CD4-positive, alpha-beta T cell treated with Interleukin-15 for 4 hours (primary cell): ENCODE measurements at regions not wholly inside any gene's neighbourhood (a gene's known extent, or its start where the extent isn't known, plus 50 kb on each side); places are given as distances from the start of the nearest gene placed in this dataset.
"Not testable (repeated sequence)": the region's sequence is repeated elsewhere in the genome, so short reads cannot be mapped to it uniquely, and the experiment has no call there.

ENCODE experiments used
- DNase-seq: peaks from one replicate; pipeline ENCODE4 v3.0.0-alpha.2; 2020; ENCODE audit warnings: low spot score

DNA sequence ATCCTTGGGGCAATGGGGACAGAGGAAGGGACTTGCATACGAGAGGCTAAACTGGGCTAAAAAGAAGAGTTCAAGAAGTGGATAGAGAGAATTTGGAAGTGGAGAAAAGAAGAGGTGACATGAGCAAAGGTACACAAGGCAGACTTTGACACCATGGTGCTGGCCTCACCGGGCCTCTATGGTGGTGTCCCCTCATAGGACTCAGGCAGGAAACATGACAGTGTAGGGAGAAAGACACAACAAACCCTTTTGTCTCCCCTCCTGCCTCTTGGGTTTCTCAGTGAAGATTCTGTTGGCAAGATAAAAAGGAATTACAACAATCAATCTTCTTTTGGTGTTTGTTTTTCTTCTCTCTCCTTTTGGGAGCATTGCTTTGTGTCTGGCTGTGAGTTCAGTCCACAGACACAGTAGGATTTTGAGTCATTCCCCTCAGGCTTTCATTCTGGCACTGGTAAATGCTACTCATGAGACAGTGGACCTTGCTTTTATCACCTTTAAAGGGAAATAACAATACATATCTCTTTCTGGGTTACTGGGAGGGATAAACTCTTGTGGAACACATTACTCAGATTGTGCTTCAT, 827.7 kb downstream of the TNS3 start:
- no peak for DNase-seq

DNA sequence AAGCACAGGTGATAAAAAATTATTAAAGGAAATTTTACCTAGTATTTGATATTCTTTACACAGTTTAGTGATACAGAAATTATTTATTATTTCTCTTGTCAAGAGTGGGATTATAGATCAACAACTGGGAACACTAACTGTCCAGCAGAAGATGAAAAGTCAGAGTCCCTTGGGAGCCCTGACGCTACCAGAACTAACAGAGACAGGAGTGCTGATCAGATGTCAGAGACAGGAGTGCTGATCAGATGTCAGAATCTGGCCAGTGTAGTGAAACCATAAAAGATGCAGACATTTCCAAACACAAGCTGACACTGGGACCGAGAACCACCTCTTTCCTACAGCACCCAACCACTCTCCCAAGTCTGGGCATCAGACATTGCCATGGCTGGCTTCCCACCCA, 828.2 kb downstream of the TNS3 start:
- no peak for DNase-seq

GRCh38 chr7:46752881-46753366, 829.0 kb downstream of the TNS3 start:
- DNase-seq: no peak

DNA sequence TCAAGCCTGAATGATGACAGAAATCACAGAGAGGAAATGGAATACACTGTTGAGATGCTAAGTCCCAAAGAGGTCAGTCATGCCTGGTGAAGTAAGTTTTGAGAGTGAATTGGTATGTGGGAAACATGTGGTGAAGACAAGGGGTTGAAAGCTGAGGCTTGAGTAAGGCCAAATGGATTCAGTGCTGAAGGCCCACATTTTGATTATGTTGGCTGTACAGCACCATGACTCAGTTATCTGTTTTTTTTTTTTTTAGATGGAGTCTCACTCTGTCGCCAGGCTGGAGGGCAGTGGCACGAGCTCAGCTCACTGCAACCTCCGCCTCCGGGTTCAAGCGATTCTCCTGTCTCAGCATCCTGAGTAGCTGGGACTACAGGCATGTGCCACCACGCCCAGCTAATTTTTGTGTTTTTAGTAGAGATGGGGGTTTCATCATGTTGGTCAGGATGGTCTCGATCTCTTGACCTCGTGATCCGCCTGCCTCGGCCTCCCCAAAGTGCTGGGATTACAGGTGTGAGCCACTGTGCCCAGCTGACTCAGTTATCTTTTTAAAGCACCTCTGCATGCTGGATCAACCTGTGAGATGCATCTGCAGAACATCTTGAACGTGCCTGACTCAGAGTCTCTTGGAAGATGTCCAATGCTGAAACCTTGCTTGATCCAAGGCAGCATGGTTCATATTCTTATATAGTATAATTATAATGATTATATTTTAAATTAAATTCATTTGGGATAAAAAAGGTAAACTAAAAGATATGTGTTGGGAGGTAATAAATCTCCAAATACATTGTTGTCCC, 829.8 kb downstream of the TNS3 start:
- not testable (repeated sequence) for DNase-seq

DNA sequence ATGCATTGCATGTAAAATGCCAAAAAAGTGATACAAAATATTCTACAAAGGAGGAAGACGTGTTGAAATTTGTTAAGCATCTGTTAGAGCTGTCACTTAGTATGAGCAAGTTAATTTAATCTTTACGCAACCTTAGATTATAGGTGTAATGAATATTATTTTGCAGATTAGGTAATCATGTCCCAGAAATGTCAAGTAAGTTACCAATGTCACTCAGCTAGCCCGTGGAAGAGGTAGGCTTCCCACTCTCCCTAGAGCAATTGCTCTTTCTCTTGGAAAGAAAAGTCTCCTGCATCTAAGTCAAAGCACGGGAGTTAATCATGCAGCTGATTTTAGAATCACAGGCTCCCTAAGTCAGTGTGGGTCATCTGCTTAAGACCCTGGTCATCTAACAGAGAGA, 830.4 kb upstream of the IGFBP3 start:
- DNase-seq: no peak

GRCh38 chr7:46750321-46750865, 829.3 kb upstream of the IGFBP3 start:
- DNase-seq: no peak

DNA sequence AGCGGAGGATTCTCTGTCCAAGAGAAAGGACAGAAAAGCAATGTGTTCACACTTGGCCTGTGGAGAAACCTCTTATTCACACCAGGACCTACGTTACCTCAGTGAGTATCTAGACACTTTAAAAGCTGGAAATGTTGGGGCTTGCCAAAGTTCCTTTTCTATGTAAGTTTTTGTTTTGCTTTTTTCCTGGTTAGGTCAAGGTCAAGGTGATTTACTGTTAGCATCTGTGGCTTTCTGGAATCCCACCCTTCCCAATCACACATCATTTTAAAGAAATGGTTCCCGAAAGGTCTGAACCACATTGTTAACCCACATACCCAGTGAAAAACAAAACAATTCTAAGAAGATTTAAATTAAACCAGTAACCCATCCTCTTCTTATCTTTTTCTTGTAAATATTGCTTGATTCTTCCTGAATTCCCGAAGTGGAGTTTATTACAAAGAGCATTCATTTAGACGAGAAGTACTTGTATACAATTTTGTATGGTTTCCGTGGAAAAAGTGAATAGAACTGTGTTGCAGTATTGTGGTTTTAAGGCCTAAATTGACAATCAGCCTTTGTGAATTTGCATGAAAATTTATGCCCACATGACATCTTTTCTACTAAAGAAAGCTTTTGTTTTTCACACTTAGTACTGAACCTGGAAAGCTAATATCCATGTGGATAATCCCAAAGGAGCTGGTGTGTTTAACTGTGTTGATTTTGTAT, 827.0 kb upstream of the IGFBP3 start:
- DNase-seq: no peak

- no peak for DNase-seq
These were observed 825.9 kb upstream of the IGFBP3 start for GRCh38 chr7:46746695-46747687.

GRCh38 chr7:46745707-46746090, 824.6 kb upstream of the IGFBP3 start:
- DNase-seq: no peak

GRCh38 chr7:46744957-46745706, 824.1 kb upstream of the IGFBP3 start:
- DNase-seq: no peak

GRCh38 chr7:46742601-46743000, 821.5 kb upstream of the IGFBP3 start:
- no peak for DNase-seq

- no peak for DNase-seq
These were observed 821.0 kb upstream of the IGFBP3 start for GRCh38 chr7:46741938-46742540.

DNA sequence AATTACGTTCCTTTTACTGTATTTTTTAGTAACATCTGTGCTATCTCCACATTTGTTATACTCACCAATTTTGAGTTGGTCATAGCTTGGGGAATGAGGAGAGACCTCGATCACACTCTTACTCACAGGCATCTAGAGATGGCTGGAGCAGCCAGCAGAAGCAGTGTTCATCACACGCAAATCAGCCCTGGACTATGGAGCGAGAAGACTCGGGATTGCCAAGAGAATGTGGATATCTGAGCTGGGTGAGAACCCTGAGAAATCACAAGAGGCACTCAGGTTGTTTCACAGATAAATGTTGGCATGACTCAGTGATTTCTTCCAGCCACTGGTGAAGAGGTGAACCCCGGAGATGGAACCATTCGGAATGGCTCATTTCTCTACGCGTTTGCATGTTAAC, 820.1 kb upstream of the IGFBP3 start:
- DNase-seq: no peak

DNA sequence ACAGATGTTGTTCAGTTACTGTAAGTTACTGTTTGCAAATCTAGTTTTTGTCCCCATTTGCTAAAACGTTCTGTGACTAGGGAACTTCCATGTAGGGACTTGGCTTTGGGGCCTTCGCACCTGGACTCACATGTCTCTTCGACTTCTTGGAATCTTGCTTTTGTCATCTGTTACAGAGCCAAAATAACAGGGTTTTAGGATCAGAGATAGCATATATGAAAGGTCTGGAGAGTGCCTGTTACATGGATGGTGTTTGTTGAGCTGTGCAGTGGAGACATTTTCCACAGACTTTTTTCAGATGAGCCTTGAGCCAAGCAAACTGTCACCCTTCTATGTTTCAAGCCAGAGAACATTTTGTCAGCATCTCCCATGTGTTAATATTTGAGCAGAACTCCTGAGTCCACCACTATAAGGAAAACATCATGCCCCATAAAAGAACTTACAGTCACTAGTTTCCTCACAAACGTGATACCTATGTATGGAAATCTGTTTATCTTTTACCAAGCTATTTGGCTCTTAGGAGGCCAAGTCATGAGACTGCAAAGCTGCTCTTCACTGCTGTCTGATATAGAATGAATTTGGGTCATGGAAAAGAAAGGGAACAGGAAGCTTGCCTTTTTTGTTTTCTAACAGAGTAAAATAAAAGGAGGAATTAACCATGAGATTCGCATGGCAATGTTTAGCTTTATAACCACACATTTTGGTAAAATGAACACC, 818.6 kb upstream of the IGFBP3 start:
- DNase-seq: no peak

DNA sequence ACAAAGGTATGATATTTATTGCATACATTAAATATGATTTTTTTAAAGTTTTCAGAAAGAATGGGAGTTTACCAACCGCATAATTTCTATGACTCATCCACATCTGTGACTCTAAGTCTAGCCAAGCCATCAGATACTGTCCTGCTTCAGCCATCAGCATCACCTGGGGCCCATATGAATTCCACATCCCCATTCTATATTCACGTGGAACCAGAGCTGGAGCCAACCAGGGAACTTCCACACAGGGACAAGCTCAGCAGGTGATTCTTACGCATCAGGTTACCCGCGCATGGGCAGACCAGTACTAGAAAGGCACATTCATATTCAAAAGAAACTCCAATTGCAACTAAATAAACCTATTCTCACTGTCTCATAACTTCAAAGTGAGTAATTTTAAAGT, 817.7 kb upstream of the IGFBP3 start:
- DNase-seq: no peak

- no peak for DNase-seq
These were observed 817.1 kb upstream of the IGFBP3 start for GRCh38 chr7:46738165-46738564.

- no peak for DNase-seq
These were observed 804.8 kb upstream of the IGFBP3 start for GRCh38 chr7:46725838-46726237.

DNA sequence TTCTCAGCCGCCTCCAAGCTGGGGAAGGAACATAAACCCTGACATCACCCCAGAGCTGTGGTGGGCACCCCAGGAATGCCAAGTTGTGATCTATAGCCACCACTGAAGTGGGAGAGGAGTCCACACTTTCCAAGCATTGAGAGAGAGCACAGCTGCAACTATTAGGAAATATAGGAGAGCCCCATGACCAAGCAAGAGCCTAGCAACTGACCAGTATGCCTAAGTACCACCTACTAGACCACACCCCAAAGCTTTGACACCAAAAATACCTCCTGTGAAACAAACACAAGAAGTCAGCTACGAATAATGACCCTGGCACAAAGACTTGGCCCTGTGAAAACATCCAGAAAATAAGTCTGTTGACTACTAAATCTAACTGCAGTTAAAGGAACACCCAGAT, 804.1 kb upstream of the IGFBP3 start:
- no peak for DNase-seq

- no peak for DNase-seq
These were observed 802.7 kb upstream of the IGFBP3 start for GRCh38 chr7:46723742-46724141.

DNA sequence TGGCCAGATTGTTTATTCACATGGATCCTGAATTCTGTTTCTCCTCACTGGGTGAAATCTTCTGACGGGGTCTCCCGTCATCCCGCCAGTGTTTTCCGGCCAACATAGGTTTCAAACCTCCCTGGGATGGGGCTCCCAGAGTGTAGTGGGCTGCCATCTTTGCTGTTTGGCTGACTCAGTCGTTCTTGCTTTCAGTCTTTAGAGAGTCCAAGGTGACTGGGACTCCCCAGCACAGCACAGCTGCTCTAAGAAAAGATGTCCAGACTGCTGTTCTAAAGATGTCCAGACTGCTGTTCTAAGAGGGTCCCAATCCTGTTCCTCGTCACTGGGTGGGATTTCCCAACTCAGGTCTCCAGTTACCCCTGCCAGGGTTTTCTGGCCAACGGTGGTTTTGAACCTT, 801.9 kb upstream of the IGFBP3 start:
- no peak for DNase-seq
